OCI-LY7 (cell line): ENCODE measurements at regions not wholly inside any gene's neighbourhood (a gene's known extent, or its start where the extent isn't known, plus 50 kb on each side); places are given as distances from the start of the nearest gene placed in this dataset.
"Not testable (repeated sequence)": the region's sequence is repeated elsewhere in the genome, so short reads cannot be mapped to it uniquely, and the experiment has no call there.

Source experiments
- BruUV-seq: library from RNA; stranded (reverse); fragments of 400-500 nt; replicated peaks from 2 replicates; lab custom pipeline; 2021; lab: Mats Ljungman, UMichigan
- CTCF ChIA-PET: fragments of 300-600 bp; sonication (Branson Sonifier 250); formaldehyde crosslinking; loops from one replicate; lab custom pipeline; 2022; ENCODE audit warnings: antibody characterized with exemption; ENCODE audit not compliant: unreplicated experiment; lab: Charles Lee
- POLR2A ChIA-PET: fragments of 300-600 bp; sonication (Branson Sonifier 250); formaldehyde crosslinking; loops from one replicate; lab custom pipeline; 2022; ENCODE audit warnings: antibody characterized with exemption; lab: Charles Lee
- DNase-seq: peaks from one replicate; pipeline ENCODE4 v3.0.0-alpha.2; 2015; ENCODE audit warnings: low spot score
- H2AFZ ChIP-seq: fragments of 200-600 bp; sonication (generic), shearing (Covaris generic); 2 replicates; pipeline ENCODE4 v1.6.1; 2014; ENCODE audit warnings: mild to moderate bottlenecking, antibody characterized with exemption, low read length, moderate library complexity
- H3K27ac ChIP-seq: fragments of 200-600 bp; sonication (generic); 2 replicates; pipeline ENCODE4 v1.5.1; 2014; ENCODE audit warnings: mixed run types, low read depth, mild to moderate bottlenecking, moderate library complexity, low read length, inconsistent platforms; ENCODE audit not compliant: poor library complexity, severe bottlenecking
- H3K36me3 ChIP-seq: fragments of 200-600 bp; sonication (generic); 2 replicates; pipeline ENCODE4 v1.6.1; 2014; ENCODE audit warnings: mild to moderate bottlenecking, antibody characterized with exemption, low read length, moderate library complexity, mixed read lengths; ENCODE audit not compliant: insufficient read depth
- H3K4me1 ChIP-seq: fragments of 200-600 bp; sonication (generic); 2 replicates; pipeline ENCODE4 v1.5.1; 2014; ENCODE audit warnings: mild to moderate bottlenecking, low read length; ENCODE audit not compliant: insufficient read depth, poor library complexity, severe bottlenecking
- H3K4me2 ChIP-seq: fragments of 200-600 bp; sonication (generic); 2 replicates; pipeline ENCODE4 v1.6.1; 2014; ENCODE audit warnings: mild to moderate bottlenecking, low read length
- H3K4me3 ChIP-seq: fragments of 200-600 bp; sonication (generic); 2 replicates; pipeline ENCODE4 v1.5.1; 2014; ENCODE audit warnings: mild to moderate bottlenecking, low read depth, low read length; ENCODE audit not compliant: poor library complexity, severe bottlenecking
- H3K79me2 ChIP-seq: fragments of 200-600 bp; sonication (generic); 2 replicates; pipeline ENCODE4 v1.6.1; 2016; ENCODE audit warnings: low read depth, mild to moderate bottlenecking, low read length, moderate library complexity, mixed read lengths; ENCODE audit not compliant: insufficient read depth
- H3K9me2 ChIP-seq: fragments of 200-600 bp; sonication (generic); 2 replicates; pipeline ENCODE4 v1.6.1; 2016; ENCODE audit warnings: mild to moderate bottlenecking, low read length, mixed read lengths; ENCODE audit not compliant: insufficient read depth
- H3K9me3 ChIP-seq: fragments of 200-600 bp; sonication (generic); 2 replicates; pipeline ENCODE4 v1.6.1; 2014; ENCODE audit warnings: mild to moderate bottlenecking, mixed run types, low read length, mixed read lengths
- H4K20me1 ChIP-seq: fragments of 200-600 bp; sonication (generic); 2 replicates; pipeline ENCODE4 v1.6.1; 2014; ENCODE audit warnings: mild to moderate bottlenecking, antibody characterized with exemption, low read length, moderate library complexity, mixed read lengths; ENCODE audit not compliant: insufficient read depth
- CTCF ChIP-seq: fragments of 200-600 bp; sonication (generic); conservative IDR thresholded peaks from 2 replicates; pipeline ENCODE4 v1.5.1; 2014; ENCODE audit warnings: mild to moderate bottlenecking, antibody characterized with exemption, low read length, moderate library complexity, mixed read lengths
- EZH2phosphoT487 ChIP-seq: fragments of 200-600 bp; sonication (generic); IDR thresholded peaks from 2 replicates; pipeline ENCODE4 v1.6.1; 2018; ENCODE audit warnings: low read depth, borderline replicate concordance, mild to moderate bottlenecking, mixed run types, antibody characterized with exemption, low read length, moderate library complexity, mixed read lengths
- intact Hi-C: fragments of 100-400 bp; cut with micrococcal nuclease; formaldehyde crosslinking; loops from one replicate; pipeline ENCODE4 v1.10.0; 2022; ENCODE audit not compliant: unreplicated experiment

- intact Hi-C loops, BruUV-seq, CTCF ChIA-PET: not testable (repeated sequence)
Observed at GRCh38 chr1:67906015-67906414, 72.7 kb upstream of the GNG12 start.

GRCh38 chr1:67902546-67903223 is 69.4 kb upstream of the GNG12 start:
- H3K9me3 ChIP-seq, CTCF ChIA-PET, H3K9me2 ChIP-seq, H3K27ac ChIP-seq, H3K36me3 ChIP-seq, H3K4me3 ChIP-seq, intact Hi-C loops, H3K4me2 ChIP-seq, H2AFZ ChIP-seq, DNase-seq, H4K20me1 ChIP-seq, H3K79me2 ChIP-seq, BruUV-seq, H3K4me1 ChIP-seq: not testable (repeated sequence)
- POLR2A ChIA-PET = interaction anchor here (0.7 kb wide), 1 partner anchor 1444 kb away, joined by 4 read pairs; no protein-coding TSS in a partner anchor

More at GRCh38 chr1:67906015-67906414, 72.7 kb upstream of the GNG12 start:
- H3K4me1 ChIP-seq, DNase-seq, H2AFZ ChIP-seq, H3K9me3 ChIP-seq, POLR2A ChIA-PET, H4K20me1 ChIP-seq, H3K9me2 ChIP-seq, H3K4me3 ChIP-seq, H3K4me2 ChIP-seq, H3K36me3 ChIP-seq, H3K79me2 ChIP-seq, H3K27ac ChIP-seq: not testable (repeated sequence)

- H3K9me3 ChIP-seq = no peaks in the 10 kb centered on the region
- ChIA-PET POLR2A (no interaction called here), CTCF (no interaction called here)
- DNase-seq = no peak
- H3K79me2 ChIP-seq = no peaks in the 10 kb centered on the region
- H3K4me1 ChIP-seq = no peaks in the 10 kb centered on the region
- TF ChIP-seq EZH2phosphoT487 (no peak), CTCF (no peak)
- intact Hi-C loops = no loop called here
- H3K9me2 ChIP-seq = no peaks in the 10 kb centered on the region
- H3K27ac ChIP-seq = no peak overlapping the region
- H3K36me3 ChIP-seq = no peaks in the 10 kb centered on the region
- H3K4me3 ChIP-seq = no peak overlapping the region
- no peaks in the 10 kb centered on the region for H4K20me1 ChIP-seq
- no TSS peak for BruUV-seq
- H3K4me2 ChIP-seq = no peak overlapping the region
- H2AFZ ChIP-seq = no peak overlapping the region
Observed at GRCh38 chr1:67898033-67898726, 64.9 kb upstream of the GNG12 start.
